GM18907 (cell line): ENCODE measurements at regions not wholly inside any gene's neighbourhood (a gene's known extent, or its start where the extent isn't known, plus 50 kb on each side); places are given as distances from the start of the nearest gene placed in this dataset.
"Not testable (repeated sequence)": the region's sequence is repeated elsewhere in the genome, so short reads cannot be mapped to it uniquely, and the experiment has no call there.

Experiments used
- ATAC-seq: cut with Tn5 transposase; IDR thresholded peaks from one replicate; pipeline ENCODE4 v1.9.1; 2021; ENCODE audit warnings: mild to moderate bottlenecking, moderate library complexity; ENCODE audit not compliant: unreplicated experiment

GRCh38 chr2:147330925-147331324, 513.9 kb upstream of the ACVR2A start:
- no peak for ATAC-seq

DNA sequence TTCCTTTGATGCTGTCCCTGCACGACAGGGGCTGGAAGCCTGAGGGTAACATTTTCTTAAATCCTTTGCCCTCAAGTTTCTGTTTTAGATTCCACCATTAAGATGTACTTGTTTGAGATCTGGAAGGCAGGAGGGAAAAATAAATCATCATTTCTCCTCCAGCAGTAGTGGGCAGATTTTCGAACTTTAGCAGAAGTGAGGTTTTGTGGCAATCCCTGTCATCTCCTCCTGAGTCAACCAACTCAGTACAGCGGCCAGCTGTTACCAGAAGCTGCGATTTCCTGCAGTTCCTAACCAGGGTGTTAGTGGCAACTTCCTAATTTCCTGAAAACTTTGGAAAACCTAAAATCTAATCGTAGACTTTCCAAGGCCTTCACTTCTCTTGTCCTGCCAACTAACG, 517.2 kb upstream of the ACVR2A start:
- no peak for ATAC-seq

DNA sequence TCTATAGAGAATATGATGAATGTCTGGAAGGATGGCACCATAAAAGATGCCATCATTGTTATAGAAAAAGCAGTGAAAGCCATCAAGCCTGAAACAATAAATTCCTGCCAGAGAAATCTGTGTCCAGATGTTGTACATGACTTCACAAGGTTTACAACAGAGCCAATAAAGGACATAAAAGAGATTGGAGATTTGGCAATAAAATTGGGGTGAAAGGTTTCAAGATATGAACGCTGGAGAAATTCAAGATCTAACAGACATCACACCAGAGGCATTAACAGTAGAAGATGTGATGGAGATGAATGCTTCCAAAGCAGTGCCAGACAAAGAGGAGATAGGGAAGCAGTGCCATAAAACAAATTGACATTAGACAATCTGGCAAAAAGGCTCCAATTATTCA, 518.8 kb upstream of the ACVR2A start:
- ATAC-seq = no peak

DNA sequence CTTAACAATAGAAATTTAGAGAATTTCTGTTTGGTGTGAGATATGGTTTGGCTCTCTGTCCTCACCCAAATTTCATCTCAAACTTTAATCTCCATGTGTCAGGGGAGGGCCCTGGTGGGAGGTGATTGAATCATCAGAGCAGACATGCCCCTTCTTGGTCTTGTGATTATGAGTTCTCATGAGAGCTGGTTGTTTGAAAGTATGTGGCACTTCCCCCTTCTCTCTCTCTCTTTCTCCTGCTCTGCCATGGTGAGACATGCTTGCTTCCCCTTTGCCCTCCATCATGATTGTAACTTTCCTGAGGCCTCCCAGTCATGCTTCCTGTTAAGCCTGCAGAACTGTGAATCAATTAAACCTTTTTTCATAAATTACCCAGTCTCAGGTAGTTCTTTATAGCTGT, 524.7 kb upstream of the ACVR2A start:
- no peak for ATAC-seq

DNA sequence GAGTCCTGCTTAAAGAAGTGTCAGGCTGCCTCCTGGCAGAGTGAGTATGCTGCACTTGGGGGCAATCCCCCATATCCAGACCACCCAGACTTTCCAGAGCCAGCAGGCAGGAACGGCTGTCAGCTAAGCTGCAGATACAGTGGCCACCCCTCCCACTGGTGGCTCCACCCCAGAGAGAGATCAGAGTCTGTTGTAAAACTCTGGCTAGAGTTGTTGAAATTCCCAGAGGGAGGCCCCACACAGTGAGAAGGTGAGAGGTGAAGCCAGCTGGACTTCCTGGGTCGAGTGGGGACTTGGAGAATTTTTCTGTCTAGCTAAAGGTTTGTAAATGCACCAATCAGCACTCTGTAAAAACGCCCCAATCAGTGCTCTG, 533.8 kb upstream of the ACVR2A start:
- ATAC-seq = no peak

GRCh38 chr2:147310335-147311057, 534.3 kb upstream of the ACVR2A start:
- ATAC-seq = no peak

- peak; percentile 94 for ATAC-seq
Measured at GRCh38 chr2:147297820-147298219, 547.0 kb upstream of the ACVR2A start.

DNA sequence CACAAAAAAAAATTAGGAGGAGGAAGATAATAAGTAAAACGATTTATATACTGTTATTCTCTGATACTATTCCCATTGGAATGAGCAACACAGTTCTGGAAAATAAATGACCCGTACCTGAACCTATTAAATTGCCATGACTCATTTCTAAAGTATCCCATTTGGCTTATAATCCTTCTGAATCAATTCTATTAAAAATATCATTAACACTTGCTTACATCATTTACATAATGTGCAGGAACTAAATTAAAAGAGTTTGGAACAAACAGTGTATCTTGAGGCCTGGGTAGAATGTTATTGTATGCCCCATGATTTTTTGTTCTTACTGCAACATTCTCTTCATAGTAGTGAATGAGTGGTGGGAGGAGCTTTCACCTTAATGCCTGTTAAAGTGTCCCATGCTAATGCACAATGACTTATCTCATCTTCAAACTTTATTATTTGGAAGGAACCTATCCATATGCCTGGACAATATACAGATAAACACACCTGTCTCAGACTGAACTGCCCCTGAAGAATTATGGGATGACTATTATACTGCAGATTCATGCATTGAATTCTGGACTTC, 549.9 kb upstream of the ACVR2A start:
- no peak for ATAC-seq

DNA sequence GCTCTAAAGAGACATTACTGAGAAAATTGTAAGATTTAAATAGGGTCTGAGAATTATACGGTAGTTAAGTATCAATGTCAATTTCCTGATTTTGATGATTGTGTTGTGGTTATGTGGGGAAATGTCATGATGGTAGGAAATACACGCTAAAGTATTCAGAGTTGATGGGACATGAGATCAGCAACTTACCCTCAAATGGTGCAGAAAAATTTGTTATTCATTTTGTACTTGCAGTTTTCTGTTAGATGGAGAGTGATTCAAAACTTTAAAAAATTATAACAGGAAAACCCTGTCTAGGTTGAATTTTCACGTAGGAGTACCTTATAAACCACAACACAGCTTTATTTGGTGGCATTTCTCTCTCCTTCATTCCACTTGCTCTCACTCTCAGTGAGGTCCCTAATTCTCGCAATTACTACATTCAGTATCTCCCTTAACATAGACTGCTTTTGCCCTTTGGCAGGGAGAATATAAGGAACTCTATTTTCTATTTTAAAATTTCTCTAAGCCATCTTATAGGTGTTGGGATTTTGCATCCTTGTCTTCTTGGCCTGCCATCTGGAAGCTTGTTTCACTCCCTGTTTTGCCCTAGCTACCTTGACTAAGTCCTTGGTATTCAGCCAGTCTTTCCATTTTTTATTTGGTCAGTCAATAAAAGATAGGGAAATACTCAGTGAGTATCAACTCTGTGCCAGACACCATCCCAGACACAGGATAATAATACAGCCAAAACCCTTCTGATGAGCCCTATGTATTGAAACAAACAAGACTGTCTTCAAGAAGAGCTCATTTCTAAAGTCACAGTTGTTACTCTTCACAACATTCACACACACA, 550.6 kb upstream of the ACVR2A start:
- ATAC-seq = no peak

- ATAC-seq = no peak
Measured at GRCh38 chr2:147288131-147288530, 556.7 kb upstream of the ACVR2A start.

DNA sequence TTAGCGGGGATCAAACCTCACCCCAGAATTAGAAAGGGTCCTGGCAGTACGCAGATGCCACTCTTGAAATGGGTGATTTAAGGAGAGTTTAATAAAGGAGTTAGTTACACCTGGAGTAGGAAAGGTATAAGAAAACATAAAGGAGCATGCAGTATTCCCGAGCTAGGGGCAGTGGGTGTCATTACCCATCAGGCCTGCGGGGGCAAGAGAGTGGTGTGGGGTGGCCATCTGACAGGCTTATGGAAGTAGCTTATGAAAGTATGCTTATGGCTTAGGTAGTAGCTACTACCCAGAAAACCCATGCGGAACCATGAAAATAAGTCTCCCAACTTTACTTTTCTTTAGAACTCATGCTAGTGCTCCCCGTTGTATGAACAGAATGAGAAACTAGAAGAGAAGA, 568.9 kb upstream of the ACVR2A start:
- no peak for ATAC-seq

GRCh38 chr2:147273628-147274027, 571.2 kb upstream of the ACVR2A start:
- ATAC-seq = no peak

DNA sequence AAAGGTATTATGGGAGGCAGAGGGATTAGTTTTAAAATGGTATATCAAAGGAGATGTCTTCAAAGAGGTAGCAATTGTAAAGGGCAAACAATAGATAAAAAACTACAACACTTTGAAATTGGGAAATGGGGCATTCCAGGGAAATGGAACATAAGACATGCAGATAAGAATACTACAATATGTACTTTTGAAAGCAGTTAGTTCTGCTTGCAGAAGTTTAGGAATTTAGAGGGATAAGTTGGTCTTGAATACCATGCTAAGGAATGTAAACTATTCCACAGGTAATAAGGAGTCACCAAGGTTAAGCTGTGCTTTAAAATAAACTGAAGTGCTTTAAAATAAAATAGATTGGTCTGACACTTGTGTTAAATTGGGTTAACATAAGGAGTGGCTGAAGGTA, 571.7 kb upstream of the ACVR2A start:
- no peak for ATAC-seq

DNA sequence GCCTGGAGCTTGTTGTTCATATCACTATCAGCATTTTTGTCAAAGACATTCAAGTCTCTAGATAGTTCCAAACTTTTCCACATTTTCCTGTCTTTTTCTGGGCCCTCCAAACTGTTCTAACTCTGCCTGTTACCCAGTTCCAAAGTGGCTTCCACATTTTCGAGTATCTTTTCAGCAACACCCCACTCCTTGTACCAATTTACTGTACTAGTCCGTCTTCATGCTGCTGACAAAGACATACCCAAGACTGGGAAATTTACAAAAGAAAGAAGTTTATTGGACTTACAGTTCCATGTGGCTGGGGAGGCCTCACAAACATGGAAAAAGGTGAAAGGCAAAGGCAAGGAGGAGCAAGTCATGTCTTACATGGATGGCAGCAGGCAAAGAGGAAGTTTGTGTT, 575.2 kb upstream of the ACVR2A start:
- ATAC-seq = not testable (repeated sequence)

- ATAC-seq = no peak
Measured at GRCh38 chr2:147260241-147260640, 584.6 kb upstream of the ACVR2A start.

DNA sequence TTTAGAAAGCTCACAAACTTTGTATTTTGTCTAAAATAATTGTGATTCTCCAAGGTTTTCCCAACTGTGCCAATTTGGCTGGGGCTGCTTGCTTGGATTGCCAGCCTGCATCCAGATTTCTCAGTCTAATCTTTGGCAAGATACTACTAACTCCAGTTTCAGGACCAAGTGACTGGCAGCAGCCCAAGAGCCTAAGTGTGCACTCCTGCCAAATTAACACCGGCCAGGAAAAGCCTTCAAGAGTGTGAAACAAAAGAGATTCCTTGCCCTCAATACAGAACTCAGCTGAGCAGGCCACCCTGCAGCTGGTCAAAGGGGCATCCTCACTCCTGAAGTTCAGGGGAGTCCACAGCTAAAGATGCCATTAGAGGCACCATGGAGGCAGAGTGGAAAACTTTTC, 589.0 kb upstream of the ACVR2A start:
- ATAC-seq = no peak

GRCh38 chr2:147250652-147251356, 594.0 kb upstream of the ACVR2A start:
- ATAC-seq = peak; percentile 91

GRCh38 chr2:147247749-147248148, 597.1 kb upstream of the ACVR2A start:
- peak; percentile 31 for ATAC-seq

DNA sequence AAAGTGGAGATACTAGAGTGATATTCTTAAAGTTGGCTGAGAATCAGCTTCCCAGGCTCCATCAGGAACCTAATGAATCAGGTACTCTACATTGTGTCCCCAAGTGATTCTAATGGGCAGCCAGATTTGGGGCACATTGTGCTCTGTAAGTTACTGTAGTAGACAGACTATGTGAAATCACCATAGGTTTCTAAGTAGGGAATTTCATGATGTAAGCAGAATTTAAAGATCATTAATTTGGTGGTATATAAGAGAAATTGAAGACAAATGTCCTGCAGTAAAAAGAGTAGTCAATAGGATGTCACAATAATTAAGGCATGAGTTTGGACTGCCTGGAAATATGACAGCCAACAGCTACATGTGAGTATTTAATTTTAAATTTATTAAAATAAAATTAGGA, 602.4 kb upstream of the ACVR2A start:
- no peak for ATAC-seq

GRCh38 chr2:147236601-147237000, 608.2 kb upstream of the ACVR2A start:
- ATAC-seq = no peak

GRCh38 chr2:147232225-147232669, 612.6 kb upstream of the ACVR2A start:
- ATAC-seq = peak; percentile 52
